H1 (cell line): ENCODE measurements at regions not wholly inside any gene's neighbourhood (a gene's known extent, or its start where the extent isn't known, plus 50 kb on each side); places are given as distances from the start of the nearest gene placed in this dataset.

Experiments
- CREB1 ChIP-seq: IDR thresholded peaks from 2 replicates; pipeline ENCODE4 v1.6.1; 2012; ENCODE audit warnings: inconsistent platforms
- POLR2AphosphoS5 ChIP-seq: IDR thresholded peaks from 2 replicates; pipeline ENCODE4 v1.6.1; 2011; ENCODE audit warnings: low read depth, low read length
- TF ChIP-seq, protein P1 (sequence below), 3 experiments: IDR thresholded peaks; 1 replicate in 2 of 3; 2 replicates in 1 of 3; pipeline versions ENCODE4 v1.5.1 to v1.6.1; 2011; ENCODE audit warnings: low read length in 3 of 3, mild to moderate bottlenecking in 3 of 3, inconsistent platforms in 2 of 3, low read depth in 1 of 3, moderate library complexity in 1 of 3; ENCODE audit not compliant: insufficient read depth in 1 of 3; ENCODE audit errors: control extremely low read depth in 1 of 3
- TF ChIP-seq, protein P2 (sequence below): IDR thresholded peaks from 2 replicates; pipeline ENCODE4 v1.6.1; 2012; ENCODE audit warnings: inconsistent platforms

- TF ChIP-seq, protein P1, sequence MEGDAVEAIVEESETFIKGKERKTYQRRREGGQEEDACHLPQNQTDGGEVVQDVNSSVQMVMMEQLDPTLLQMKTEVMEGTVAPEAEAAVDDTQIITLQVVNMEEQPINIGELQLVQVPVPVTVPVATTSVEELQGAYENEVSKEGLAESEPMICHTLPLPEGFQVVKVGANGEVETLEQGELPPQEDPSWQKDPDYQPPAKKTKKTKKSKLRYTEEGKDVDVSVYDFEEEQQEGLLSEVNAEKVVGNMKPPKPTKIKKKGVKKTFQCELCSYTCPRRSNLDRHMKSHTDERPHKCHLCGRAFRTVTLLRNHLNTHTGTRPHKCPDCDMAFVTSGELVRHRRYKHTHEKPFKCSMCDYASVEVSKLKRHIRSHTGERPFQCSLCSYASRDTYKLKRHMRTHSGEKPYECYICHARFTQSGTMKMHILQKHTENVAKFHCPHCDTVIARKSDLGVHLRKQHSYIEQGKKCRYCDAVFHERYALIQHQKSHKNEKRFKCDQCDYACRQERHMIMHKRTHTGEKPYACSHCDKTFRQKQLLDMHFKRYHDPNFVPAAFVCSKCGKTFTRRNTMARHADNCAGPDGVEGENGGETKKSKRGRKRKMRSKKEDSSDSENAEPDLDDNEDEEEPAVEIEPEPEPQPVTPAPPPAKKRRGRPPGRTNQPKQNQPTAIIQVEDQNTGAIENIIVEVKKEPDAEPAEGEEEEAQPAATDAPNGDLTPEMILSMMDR (IDR thresholded peaks at IDR 0.05; ENCODE audit: control extremely low read depth in 1 of 3, insufficient read depth in 1 of 3, low read depth in 1 of 3, low read length in 3 of 3) = peak in 1 of 3 experiments; percentile 19; a peak in 1 of 4 replicates
- TF ChIP-seq, protein P2, sequence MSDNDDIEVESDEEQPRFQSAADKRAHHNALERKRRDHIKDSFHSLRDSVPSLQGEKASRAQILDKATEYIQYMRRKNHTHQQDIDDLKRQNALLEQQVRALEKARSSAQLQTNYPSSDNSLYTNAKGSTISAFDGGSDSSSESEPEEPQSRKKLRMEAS = no peak
- TF ChIP-seq CREB1 (no peak), POLR2AphosphoS5 (no peak)
Measured at GRCh38 chr2:52144590-52144989, 1112.7 kb upstream of the NRXN1 start.
